Naive thymus-derived CD4-positive, alpha-beta T cell (primary cell): ENCODE measurements at regions not wholly inside any gene's neighbourhood (a gene's known extent, or its start where the extent isn't known, plus 50 kb on each side); places are given as distances from the start of the nearest gene placed in this dataset.
A peak's percentile ranks its signal among the peaks of the same experiment; 100 is the strongest.

ENCODE experiments used
- ATAC-seq: fragments of 150-1000 bp; cut with Tn5 transposase; 2 replicates; pipeline ENCODE4 v1.10.0; 2021; ENCODE audit warnings: mild to moderate bottlenecking, moderate library complexity
- CTCF ChIA-PET: fragments of 350-600 bp; sonication (Branson Sonifier 250); formaldehyde crosslinking; loops from one replicate; lab custom pipeline; 2021; ENCODE audit warnings: antibody characterized with exemption; lab: Charles Lee
- POLR2A ChIA-PET: fragments of 350-600 bp; sonication (Branson Sonifier 250); formaldehyde crosslinking; loops from one replicate; lab custom pipeline; 2021; ENCODE audit warnings: antibody characterized with exemption, inconsistent platforms; lab: Charles Lee
- DNase-seq, 9 donors: peaks; one replicate each; pipeline versions ENCODE4 v3.0.0 to v3.0.0-alpha.2; 2020 to 2022; ENCODE audit warnings: mixed read lengths in 1 of 9
- H3K27ac ChIP-seq: one replicate; pipeline ENCODE4 v1.7.0; 2013; ENCODE audit warnings: mild to moderate bottlenecking, low read depth, low read length, moderate library complexity
- H3K27me3 ChIP-seq, 2 donors: one replicate each; pipeline ENCODE4 v1.7.0; 2013; ENCODE audit warnings: low read length in 2 of 2, mild to moderate bottlenecking in 2 of 2, moderate library complexity in 2 of 2; ENCODE audit not compliant: control insufficient read depth in 2 of 2, insufficient read depth in 2 of 2
- H3K36me3 ChIP-seq, 3 experiments: 1 replicate in 2 of 3; 2 replicates in 1 of 3; pipeline ENCODE4 v1.7.0; 2013; ENCODE audit warnings: low read length in 3 of 3, mild to moderate bottlenecking in 3 of 3, moderate library complexity in 1 of 3; ENCODE audit not compliant: insufficient read depth in 3 of 3, control insufficient read depth in 2 of 3
- H3K4me1 ChIP-seq, 2 donors: one replicate each; pipeline ENCODE4 v1.7.0; 2013; ENCODE audit warnings: low read length in 2 of 2, mild to moderate bottlenecking in 2 of 2, moderate library complexity in 1 of 2; ENCODE audit not compliant: control insufficient read depth in 2 of 2, insufficient read depth in 2 of 2
- H3K4me3 ChIP-seq: 2 replicates; pipeline ENCODE4 v1.7.0; 2013; ENCODE audit warnings: mild to moderate bottlenecking, low read length
- H3K9me3 ChIP-seq, 3 experiments: 1 replicate in 2 of 3; 2 replicates in 1 of 3; pipeline ENCODE4 v1.7.0; 2013; ENCODE audit warnings: low read length in 3 of 3; ENCODE audit not compliant: control insufficient read depth in 2 of 3
- H3K27ac Mint-ChIP-seq, 9 donors: one replicate each; pipeline ENCODE4 v1.8.0; 2020 to 2022; ENCODE audit warnings: mixed read lengths in 9 of 9, mild to moderate bottlenecking in 8 of 9, moderate library complexity in 5 of 9, inconsistent platforms in 2 of 9
- H3K27me3 Mint-ChIP-seq, 5 donors: one replicate each; pipeline ENCODE4 v1.8.0; 2021 to 2022; ENCODE audit warnings: mixed read lengths in 5 of 5, mild to moderate bottlenecking in 1 of 5
- H3K36me3 Mint-ChIP-seq, 5 donors: one replicate each; pipeline ENCODE4 v1.8.0; 2020 to 2022; ENCODE audit warnings: mixed read lengths in 5 of 5, mild to moderate bottlenecking in 3 of 5, inconsistent platforms in 1 of 5
- H3K4me1 Mint-ChIP-seq, 7 donors: one replicate each; pipeline ENCODE4 v1.8.0; 2020 to 2022; ENCODE audit warnings: mixed read lengths in 7 of 7, mild to moderate bottlenecking in 3 of 7, inconsistent platforms in 1 of 7
- H3K4me3 Mint-ChIP-seq, 10 donors: one replicate each; pipeline ENCODE4 v1.8.0; 2020 to 2022; ENCODE audit warnings: mild to moderate bottlenecking in 10 of 10, mixed read lengths in 10 of 10, moderate library complexity in 6 of 10, inconsistent platforms in 2 of 10
- H3K9me3 Mint-ChIP-seq, 11 donors: one replicate each; pipeline ENCODE4 v1.8.0; 2020 to 2022; ENCODE audit warnings: mixed read lengths in 11 of 11, mild to moderate bottlenecking in 4 of 11, inconsistent platforms in 1 of 11, moderate library complexity in 1 of 11
- intact Hi-C, 2 donors: fragments of 100-400 bp; cut with micrococcal nuclease; formaldehyde crosslinking; loops; one replicate each; pipeline ENCODE4 v1.15.1; 2023

DNA sequence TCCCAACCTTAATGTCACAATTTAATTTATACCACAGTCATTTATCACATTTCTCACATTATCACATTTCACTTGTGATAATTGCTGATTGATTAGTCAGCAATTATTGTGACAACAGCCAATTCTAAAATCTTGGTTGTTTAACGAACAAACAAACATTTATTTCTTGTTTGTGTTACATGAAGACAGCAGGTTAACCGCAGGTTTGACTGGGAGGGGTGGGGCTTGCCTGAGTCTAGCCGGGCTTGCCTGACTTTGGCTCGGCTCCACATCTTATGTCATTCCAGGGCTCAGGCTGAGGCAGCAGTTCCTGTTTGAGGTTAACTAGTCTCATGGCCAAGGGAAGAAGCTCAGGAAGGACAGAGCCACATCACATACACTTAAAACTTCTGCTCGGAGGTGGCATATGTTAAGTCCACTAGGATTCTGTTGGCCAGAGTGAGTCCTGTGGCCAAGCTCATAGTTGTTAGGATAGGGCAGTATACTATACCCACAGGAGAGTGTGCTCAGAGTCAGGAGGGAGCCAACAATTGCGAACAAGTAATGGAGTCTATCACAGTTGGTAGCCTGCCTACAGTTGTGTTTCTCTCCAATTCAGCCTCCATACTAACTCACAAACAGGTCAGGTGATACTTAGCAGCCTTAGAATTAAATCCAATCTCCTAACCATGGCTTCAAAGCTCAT is 90.0 kb upstream of the IFNGR1 start:
- no peak for DNase-seq
- Histone ChIP-seq H3K4me1 (no peaks in the 10 kb centered on the region), H3K27me3 (no peaks in the 10 kb centered on the region), H3K36me3 (no peaks in the 10 kb centered on the region), H3K4me3 (no peak overlapping the region), H3K27ac (no peak overlapping the region), H3K9me3 (no peaks in the 10 kb centered on the region)
- peak; percentile 64 for ATAC-seq
- POLR2A ChIA-PET, result no interaction called here
- Mint-ChIP-seq H3K4me3 (no peak overlapping the region), H3K36me3 (no peaks in the 10 kb centered on the region), H3K4me1 (peaks cover 0 to 12% (median 5%) of the 10 kb centered on the region in 7 donors), H3K9me3 (peaks cover 0 to 1% (median 0%) of the 10 kb centered on the region in 11 donors), H3K27ac (no peak overlapping the region), H3K27me3 (peaks cover 0 to 9% (median 0%) of the 10 kb centered on the region in 5 donors)
- intact Hi-C loops, result no loop called here
- CTCF ChIA-PET, result interaction anchor here (1.2 kb wide), 1 partner anchor 13 kb away, joined by 3 read pairs; no protein-coding TSS in a partner anchor

DNA sequence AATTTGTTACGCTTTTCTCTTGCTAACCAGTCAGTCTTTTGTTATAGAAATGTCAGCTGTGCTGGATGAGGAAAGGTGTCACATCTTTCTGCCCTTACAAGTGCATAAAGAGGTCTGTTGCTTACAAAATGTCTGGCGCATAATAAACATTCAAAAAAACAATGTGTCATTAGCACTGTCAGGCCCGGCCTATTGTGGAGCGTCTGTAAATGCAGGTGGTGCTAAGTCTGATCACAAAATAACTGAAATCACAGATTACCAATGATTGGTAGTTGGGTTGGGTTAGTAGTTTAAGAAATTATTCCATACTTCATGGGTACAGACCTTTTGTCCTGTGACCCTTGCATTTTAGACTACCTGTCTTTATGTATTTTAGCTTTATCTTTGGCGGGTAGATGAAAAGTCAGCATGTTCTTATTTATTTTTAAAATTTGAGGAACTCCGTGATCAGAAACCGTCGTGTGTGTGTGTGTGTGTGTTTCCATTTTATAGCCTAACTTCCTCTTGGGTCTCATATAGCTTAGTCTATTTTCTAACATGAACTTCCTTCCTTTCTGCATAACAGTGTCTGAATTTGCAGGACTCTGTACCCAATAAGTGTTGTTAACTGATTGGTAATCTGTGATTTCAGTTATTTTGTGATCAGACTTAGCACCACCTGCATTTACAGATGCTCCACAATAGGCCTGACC is 88.1 kb upstream of the IFNGR1 start:
- no peak overlapping the region for H3K4me3 Mint-ChIP-seq
- no peak for DNase-seq
- H3K27me3 Mint-ChIP-seq, result peaks cover 0 to 13% (median 0%) of the 10 kb centered on the region in 5 donors

DNA sequence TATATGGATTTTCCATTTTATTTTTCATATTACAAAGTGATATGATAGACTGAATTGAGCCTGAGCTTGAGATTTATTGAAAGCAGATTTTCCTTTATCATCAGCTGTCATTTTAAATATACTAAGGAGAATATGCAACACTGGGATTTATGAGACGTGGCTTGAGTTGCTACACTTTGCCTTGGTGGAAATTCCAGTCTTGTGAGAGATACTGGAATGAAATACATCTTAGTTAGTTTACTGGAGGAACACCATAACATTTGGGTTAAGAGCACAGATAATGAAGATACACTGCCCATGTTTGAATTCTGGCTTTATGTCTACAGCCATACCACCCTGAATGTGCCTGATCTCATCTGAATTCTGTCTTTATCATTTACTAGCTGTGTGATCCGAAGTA is 86.5 kb upstream of the IFNGR1 start:
- ChIA-PET CTCF (no interaction called here), POLR2A (no interaction called here)
- Histone ChIP-seq H3K4me1 (no peaks in the 10 kb centered on the region), H3K9me3 (no peaks in the 10 kb centered on the region), H3K27me3 (no peaks in the 10 kb centered on the region), H3K36me3 (no peaks in the 10 kb centered on the region), H3K4me3 (no peak overlapping the region), H3K27ac (no peak overlapping the region)
- H3K36me3 Mint-ChIP-seq, result peaks cover 0 to 5% (median 0%) of the 10 kb centered on the region in 5 donors
- intact Hi-C loops, result no loop called here
- ATAC-seq (no peak), DNase-seq (no peak)
- peaks cover 0 to 13% (median 0%) of the 10 kb centered on the region in 5 donors for H3K27me3 Mint-ChIP-seq
- no peak overlapping the region for H3K27ac Mint-ChIP-seq
- H3K9me3 Mint-ChIP-seq, result peaks cover 0 to 2% (median 0%) of the 10 kb centered on the region in 11 donors
- H3K4me3 Mint-ChIP-seq, result no peak overlapping the region
- peaks cover 0 to 10% (median 5%) of the 10 kb centered on the region in 7 donors for H3K4me1 Mint-ChIP-seq

More for the DNA sequence above, 88.1 kb upstream of the IFNGR1 start:
- H3K4me3 ChIP-seq, result no peak overlapping the region
- H3K27me3 ChIP-seq, result no peaks in the 10 kb centered on the region
- H3K9me3 ChIP-seq, result no peaks in the 10 kb centered on the region
- CTCF ChIA-PET, result no interaction called here
- peak; percentile 45 for ATAC-seq
- intact Hi-C loops, result no loop called here
- Mint-ChIP-seq H3K9me3 (peaks cover 0 to 2% (median 0%) of the 10 kb centered on the region in 11 donors), H3K4me1 (peaks cover 0 to 10% (median 5%) of the 10 kb centered on the region in 7 donors), H3K36me3 (peaks cover 0 to 5% (median 0%) of the 10 kb centered on the region in 5 donors), H3K27ac (no peak overlapping the region)
- no peaks in the 10 kb centered on the region for H3K36me3 ChIP-seq
- no peak overlapping the region for H3K27ac ChIP-seq
- H3K4me1 ChIP-seq, result no peaks in the 10 kb centered on the region
- POLR2A ChIA-PET, result no interaction called here

DNA sequence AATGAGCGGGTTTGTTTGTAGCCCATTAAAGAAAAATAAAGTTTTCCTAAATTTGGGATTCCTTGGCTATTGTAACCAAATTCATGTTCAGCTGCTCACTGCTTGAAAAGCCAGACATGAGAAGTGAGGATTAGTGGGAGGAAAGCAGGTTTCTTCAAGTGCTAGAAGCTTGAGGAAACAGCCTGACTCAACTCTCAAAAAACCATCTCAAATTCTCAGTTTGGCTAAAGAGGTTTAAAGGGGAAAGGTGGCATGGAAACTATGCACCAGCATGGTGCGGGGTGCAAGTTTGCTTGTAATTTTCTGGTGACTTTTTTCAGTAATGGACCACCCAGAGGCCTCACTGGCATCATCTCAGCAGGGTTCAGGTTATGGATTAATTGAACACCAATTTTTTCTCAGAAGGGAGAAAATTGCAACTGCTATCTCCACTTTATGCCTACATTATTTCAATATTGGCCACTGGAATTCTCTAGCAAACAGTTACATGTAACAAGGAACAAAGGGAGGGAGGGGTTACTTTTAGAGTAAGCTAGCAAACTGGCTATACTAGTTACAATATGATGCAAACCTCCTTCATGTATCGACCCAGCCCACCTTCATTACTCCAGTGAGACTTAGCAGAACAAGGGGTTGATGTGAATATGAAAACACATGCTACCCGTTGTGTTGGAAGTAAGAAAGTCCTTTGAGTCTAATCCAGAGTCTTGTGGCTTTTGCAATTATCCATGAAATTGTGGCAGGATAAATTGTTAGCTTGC is 85.0 kb upstream of the IFNGR1 start:
- POLR2A ChIA-PET, result no interaction called here
- intact Hi-C loops, result no loop called here
- DNase-seq (no peak), ATAC-seq (no peak)
- Histone ChIP-seq H3K36me3 (no peaks in the 10 kb centered on the region), H3K4me3 (no peak overlapping the region), H3K9me3 (no peaks in the 10 kb centered on the region), H3K27me3 (no peaks in the 10 kb centered on the region), H3K27ac (no peak overlapping the region), H3K4me1 (no peaks in the 10 kb centered on the region)
- CTCF ChIA-PET, result interaction anchor here (1.0 kb wide), 1 partner anchor 11 kb away, joined by 5 read pairs; no protein-coding TSS in a partner anchor
- Mint-ChIP-seq H3K36me3 (peaks cover 0 to 5% (median 0%) of the 10 kb centered on the region in 5 donors), H3K4me3 (no peak overlapping the region), H3K9me3 (peaks cover 0 to 2% (median 0%) of the 10 kb centered on the region in 11 donors), H3K27me3 (peaks cover 0 to 14% (median 0%) of the 10 kb centered on the region in 5 donors), H3K4me1 (peaks cover 0 to 5% (median 3%) of the 10 kb centered on the region in 7 donors), H3K27ac (no peak overlapping the region)

DNA sequence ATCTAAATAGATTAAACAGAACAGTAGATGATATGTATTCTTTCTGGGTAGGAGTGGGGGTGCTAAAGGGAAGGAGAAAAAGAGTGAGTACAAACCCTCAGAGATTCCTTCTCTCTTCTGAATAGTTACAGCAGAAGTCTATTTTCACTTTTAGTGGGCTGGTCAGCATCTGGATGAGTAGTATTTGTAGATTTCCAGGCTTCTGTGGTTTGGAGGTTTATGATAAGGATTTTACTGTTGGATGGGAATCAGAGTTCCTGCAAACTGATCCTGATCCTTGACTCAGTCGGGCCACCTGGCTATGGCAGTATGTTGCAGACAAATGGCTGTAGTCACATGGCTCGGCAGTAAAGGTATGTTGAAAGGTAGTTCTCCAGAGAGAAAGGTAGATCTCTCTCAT is 84.3 kb upstream of the IFNGR1 start:
- H3K27me3 ChIP-seq, result no peaks in the 10 kb centered on the region
- no peak overlapping the region for H3K27ac ChIP-seq
- no peaks in the 10 kb centered on the region for H3K36me3 ChIP-seq
- Mint-ChIP-seq H3K27ac (no peak overlapping the region), H3K4me1 (peaks cover 0 to 5% (median 0%) of the 10 kb centered on the region in 7 donors), H3K27me3 (peaks cover 0 to 15% (median 0%) of the 10 kb centered on the region in 5 donors), H3K36me3 (peaks cover 0 to 5% (median 0%) of the 10 kb centered on the region in 5 donors), H3K4me3 (no peak overlapping the region), H3K9me3 (peaks cover 0 to 2% (median 0%) of the 10 kb centered on the region in 11 donors)
- intact Hi-C loops, result no loop called here
- no peak overlapping the region for H3K4me3 ChIP-seq
- DNase-seq, result no peak
- ChIA-PET CTCF (no interaction called here), POLR2A (no interaction called here)
- ATAC-seq, result no peak
- H3K4me1 ChIP-seq, result no peaks in the 10 kb centered on the region
- H3K9me3 ChIP-seq, result no peaks in the 10 kb centered on the region

DNA sequence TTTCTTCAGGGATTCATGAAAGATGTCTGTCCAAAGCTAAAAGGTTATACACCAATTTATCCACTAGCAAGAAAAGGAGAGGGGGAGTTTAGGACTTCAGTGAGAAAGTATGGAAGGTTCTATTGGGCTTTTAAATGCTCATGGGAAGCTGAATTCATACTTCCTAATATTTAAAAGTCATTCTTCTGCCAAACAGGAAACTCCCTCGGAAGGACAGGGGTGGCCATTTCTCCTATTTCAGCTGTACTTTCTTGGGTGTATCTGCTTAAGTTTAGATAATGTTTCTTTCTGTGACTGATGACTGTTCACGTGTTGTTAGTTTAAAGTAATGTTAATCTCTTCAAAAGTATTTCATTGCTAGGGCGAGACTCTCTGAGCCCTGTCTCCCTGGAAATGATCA is 80.5 kb upstream of the IFNGR1 start:
- H3K27ac Mint-ChIP-seq, result no peak overlapping the region
- ChIA-PET POLR2A (interaction anchor here (0.6 kb wide), 1 partner anchor 22 kb away, joined by 3 read pairs; no protein-coding TSS in a partner anchor), CTCF (no interaction called here)
- H3K4me3 ChIP-seq, result no peak overlapping the region
- H3K27me3 Mint-ChIP-seq, result peaks cover 0 to 31% (median 3%) of the 10 kb centered on the region in 5 donors
- no peaks in the 10 kb centered on the region for H3K9me3 ChIP-seq
- no peak overlapping the region for H3K4me3 Mint-ChIP-seq
- no peaks in the 10 kb centered on the region for H3K36me3 ChIP-seq
- H3K4me1 Mint-ChIP-seq, result peaks cover 0 to 2% (median 0%) of the 10 kb centered on the region in 7 donors
- H3K27me3 ChIP-seq, result no peaks in the 10 kb centered on the region
- ATAC-seq (no peak), DNase-seq (no peak)
- H3K4me1 ChIP-seq, result no peaks in the 10 kb centered on the region
- H3K27ac ChIP-seq, result no peak overlapping the region
- peaks cover 0 to 2% (median 0%) of the 10 kb centered on the region in 11 donors for H3K9me3 Mint-ChIP-seq
- intact Hi-C loops, result no loop called here
- peaks cover 0 to 5% (median 0%) of the 10 kb centered on the region in 5 donors for H3K36me3 Mint-ChIP-seq
